ENCODE measurements at regions not wholly inside any gene's neighbourhood (a gene's known extent, or its start where the extent isn't known, plus 50 kb on each side); places are given as distances from the start of the nearest gene placed in this dataset.

DNA sequence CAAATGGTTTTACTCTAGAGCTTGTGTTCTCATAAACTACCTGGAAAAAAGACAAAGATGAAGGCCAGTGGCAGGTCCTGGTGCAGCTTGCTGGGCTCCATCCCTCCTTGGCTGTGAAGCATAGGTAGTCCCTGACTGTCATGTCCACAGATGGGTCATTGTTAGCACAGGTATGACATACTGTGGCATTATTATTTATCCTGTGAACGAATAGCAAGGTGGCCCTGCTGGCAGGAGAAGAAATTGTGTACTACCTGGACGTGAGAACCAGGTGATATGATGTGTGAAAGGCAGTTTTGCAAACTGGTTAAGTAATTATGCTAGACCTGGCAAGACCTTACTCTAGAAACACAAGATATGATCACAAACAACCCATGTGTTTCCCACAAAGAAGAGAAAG, 63.9 kb downstream of the CCDC71L start:
- TF ChIP-seq, protein P1, sequence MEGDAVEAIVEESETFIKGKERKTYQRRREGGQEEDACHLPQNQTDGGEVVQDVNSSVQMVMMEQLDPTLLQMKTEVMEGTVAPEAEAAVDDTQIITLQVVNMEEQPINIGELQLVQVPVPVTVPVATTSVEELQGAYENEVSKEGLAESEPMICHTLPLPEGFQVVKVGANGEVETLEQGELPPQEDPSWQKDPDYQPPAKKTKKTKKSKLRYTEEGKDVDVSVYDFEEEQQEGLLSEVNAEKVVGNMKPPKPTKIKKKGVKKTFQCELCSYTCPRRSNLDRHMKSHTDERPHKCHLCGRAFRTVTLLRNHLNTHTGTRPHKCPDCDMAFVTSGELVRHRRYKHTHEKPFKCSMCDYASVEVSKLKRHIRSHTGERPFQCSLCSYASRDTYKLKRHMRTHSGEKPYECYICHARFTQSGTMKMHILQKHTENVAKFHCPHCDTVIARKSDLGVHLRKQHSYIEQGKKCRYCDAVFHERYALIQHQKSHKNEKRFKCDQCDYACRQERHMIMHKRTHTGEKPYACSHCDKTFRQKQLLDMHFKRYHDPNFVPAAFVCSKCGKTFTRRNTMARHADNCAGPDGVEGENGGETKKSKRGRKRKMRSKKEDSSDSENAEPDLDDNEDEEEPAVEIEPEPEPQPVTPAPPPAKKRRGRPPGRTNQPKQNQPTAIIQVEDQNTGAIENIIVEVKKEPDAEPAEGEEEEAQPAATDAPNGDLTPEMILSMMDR (IDR thresholded peaks at IDR 0.05) = no peak
- no peak for TF ChIP-seq POLR2A (IDR thresholded peaks at IDR 0.05)
- ATAC-seq (no peak), DNase-seq (no peak)
- 71% methylated on average over 2 of the region's 2 CpGs for WGBS (ENCODE audit: insufficient coverage, low coverage, low lambda C conversion rate, missing lambda C conversion rate)
- Histone ChIP-seq H3K4me3 (no peak overlapping the region), H3K36me3 (no peaks in the 10 kb centered on the region), H3K27ac (no peak overlapping the region), H3K4me1 (peaks cover 0 to 7% (median 0%) of the 10 kb centered on the region in 4 donors), H3K27me3 (no peaks in the 10 kb centered on the region), H3K9me3 (no peaks in the 10 kb centered on the region)
- intact Hi-C loops (cut with DNase I) = no loop called here

DNA sequence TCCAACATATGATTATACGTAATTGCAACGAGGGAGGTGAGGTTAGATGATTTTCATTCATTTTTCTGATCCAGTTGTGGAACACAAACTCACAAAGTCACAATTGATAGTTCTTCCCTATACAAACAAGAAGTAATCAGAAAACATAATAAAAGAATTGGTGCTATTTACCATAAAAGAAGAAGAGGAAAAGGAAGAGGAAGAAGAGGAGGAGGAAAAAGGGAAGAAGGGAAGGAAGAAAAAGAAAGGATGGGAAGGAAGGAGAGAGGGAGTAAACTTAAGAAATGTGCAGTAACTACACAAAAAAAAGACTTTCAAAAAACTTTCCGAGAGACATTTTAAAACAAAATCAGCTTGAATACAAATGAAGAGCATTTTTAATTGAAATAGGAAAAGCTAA, 65.0 kb downstream of the CCDC71L start:
- H3K36me3 ChIP-seq = no peaks in the 10 kb centered on the region
- H3K27me3 ChIP-seq = no peaks in the 10 kb centered on the region
- ATAC-seq (no peak), DNase-seq (no peak)
- intact Hi-C loops (cut with DNase I) = no loop called here
- peaks cover 0 to 7% (median 0%) of the 10 kb centered on the region in 4 donors for H3K4me1 ChIP-seq
- TF ChIP-seq POLR2A (IDR thresholded peaks at IDR 0.05) = no peak
- TF ChIP-seq, protein P1 (IDR thresholded peaks at IDR 0.05) = no peak
- WGBS (ENCODE audit: insufficient coverage, low coverage, low lambda C conversion rate, missing lambda C conversion rate) = 89% methylated on average over 3 of the region's 3 CpGs
- no peak overlapping the region for H3K4me3 ChIP-seq
- no peaks in the 10 kb centered on the region for H3K9me3 ChIP-seq
- H3K27ac ChIP-seq = no peak overlapping the region

DNA sequence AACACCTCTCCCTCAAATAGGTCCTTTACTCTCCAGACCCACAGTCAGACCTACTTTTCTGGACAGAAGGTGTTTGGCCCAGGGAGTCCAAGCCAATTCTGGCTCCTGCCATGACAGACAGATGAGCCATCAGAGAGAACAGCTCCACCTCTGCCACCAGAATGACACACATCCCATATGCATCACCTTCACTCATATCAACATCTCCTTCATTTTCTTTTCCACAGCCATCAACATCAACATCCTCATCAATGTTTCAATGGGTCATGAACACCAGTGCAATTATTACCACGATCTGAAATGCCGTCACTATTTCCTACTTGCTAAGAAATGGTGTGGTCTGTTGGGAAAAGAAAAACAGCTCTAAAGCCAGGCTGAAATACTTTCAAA, 67.9 kb downstream of the CCDC71L start:
- WGBS (ENCODE audit: insufficient coverage, low coverage, low lambda C conversion rate, missing lambda C conversion rate) = 78% methylated on average over 1 of the region's 2 CpGs
- ATAC-seq = no peak
- no peaks in the 10 kb centered on the region for H3K9me3 ChIP-seq
- intact Hi-C loops (cut with DNase I) = no loop called here
- H3K4me3 ChIP-seq = no peak overlapping the region
- peaks cover 0 to 7% (median 0%) of the 10 kb centered on the region in 4 donors for H3K4me1 ChIP-seq
- no peak for DNase-seq
- no peaks in the 10 kb centered on the region for H3K36me3 ChIP-seq
- no peak for TF ChIP-seq POLR2A (IDR thresholded peaks at IDR 0.05)
- TF ChIP-seq, protein P1 (IDR thresholded peaks at IDR 0.05) = no peak
- H3K27me3 ChIP-seq = no peaks in the 10 kb centered on the region
- no peak overlapping the region for H3K27ac ChIP-seq

DNA sequence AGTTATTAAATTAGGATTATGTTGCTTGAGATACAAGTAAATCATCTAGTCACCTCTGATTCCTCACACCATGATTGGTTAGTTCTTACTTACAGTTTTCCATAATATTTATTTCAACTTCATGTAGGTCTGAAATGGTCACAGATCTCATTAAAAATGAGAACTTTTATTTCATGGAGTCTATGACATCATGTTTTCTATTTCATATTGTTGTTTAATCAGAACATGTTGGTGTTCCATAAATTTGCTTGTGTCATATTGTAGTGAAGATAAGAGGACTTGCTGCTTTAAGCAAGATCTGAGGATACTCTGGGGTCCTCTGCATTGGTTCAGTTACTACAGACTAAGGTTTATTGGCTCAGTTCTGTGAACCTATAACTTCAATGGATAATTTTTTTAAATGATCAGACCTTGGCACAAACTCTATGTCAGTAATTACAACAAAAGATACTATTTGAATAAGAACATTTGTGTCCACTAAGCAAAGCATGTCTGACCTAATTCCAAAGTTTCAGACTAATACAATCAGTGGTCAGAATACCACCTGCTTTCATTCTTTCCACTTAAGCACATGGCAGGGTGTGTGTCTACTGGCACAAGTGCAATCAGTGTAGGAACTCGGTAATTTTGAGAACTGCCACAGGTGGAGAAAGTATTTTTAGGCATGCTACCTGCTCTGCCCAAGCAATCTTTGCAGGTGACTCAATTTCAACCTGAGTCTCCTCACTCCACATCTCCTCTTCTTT, 68.5 kb downstream of the CCDC71L start:
- TF ChIP-seq, protein P1 (IDR thresholded peaks at IDR 0.05) = no peak
- no peak for TF ChIP-seq POLR2A (IDR thresholded peaks at IDR 0.05)
- ATAC-seq = peak; percentile 53 to 73 (median 61)
- no peaks in the 10 kb centered on the region for H3K9me3 ChIP-seq
- no peaks in the 10 kb centered on the region for H3K27me3 ChIP-seq
- intact Hi-C loops (cut with DNase I) = no loop called here
- H3K27ac ChIP-seq = no peak overlapping the region
- WGBS (ENCODE audit: insufficient coverage, low coverage, low lambda C conversion rate, missing lambda C conversion rate) = 9% methylated on average over 1 of the region's 1 CpG
- H3K4me3 ChIP-seq = no peak overlapping the region
- no peaks in the 10 kb centered on the region for H3K36me3 ChIP-seq
- peaks cover 0 to 7% (median 0%) of the 10 kb centered on the region in 4 donors for H3K4me1 ChIP-seq
- no peak for DNase-seq
